Tibial artery (tissue), 4 donors: ENCODE measurements at regions not wholly inside any gene's neighbourhood (a gene's known extent, or its start where the extent isn't known, plus 50 kb on each side); places are given as distances from the start of the nearest gene placed in this dataset.

Experiments used
- DNase-seq, 2 donors: peaks; one replicate each; pipeline ENCODE4 v3.0.0-alpha.2; 2019
- H3K27ac ChIP-seq, 2 donors: fragments of 200-600 bp; sonication (generic) in 1 of 2; 1 replicate in 1 of 2; 2 replicates in 1 of 2; pipeline ENCODE4 v1.5.1; 2018 to 2019; ENCODE audit warnings: mild to moderate bottlenecking in 1 of 2
- H3K27me3 ChIP-seq, 2 donors: fragments of 200-600 bp; sonication (generic) in 1 of 2; one replicate each; pipeline versions ENCODE4 v1.5.1 to v1.6.0; 2016 to 2019
- H3K36me3 ChIP-seq, 3 donors: fragments of 200-600 bp; sonication (generic) in 2 of 3; one replicate each; pipeline ENCODE4 v1.5.1; 2016 to 2019; ENCODE audit warnings: mild to moderate bottlenecking in 2 of 3
- H3K4me1 ChIP-seq, 4 donors: fragments of 200-600 bp; sonication (generic) in 2 of 4; 1 replicate in 3 of 4; 2 replicates in 1 of 4; pipeline ENCODE4 v1.5.1; 2016 to 2019
- H3K4me3 ChIP-seq, 2 donors: fragments of 200-600 bp; sonication (generic) in 1 of 2; 1 replicate in 1 of 2; 2 replicates in 1 of 2; pipeline ENCODE4 v1.5.1; 2018 to 2019; ENCODE audit warnings: mild to moderate bottlenecking in 2 of 2
- H3K9me3 ChIP-seq, 3 donors: fragments of 200-600 bp; sonication (generic) in 1 of 3; one replicate each; pipeline ENCODE4 v1.5.1; 2016 to 2019
- intact Hi-C: fragments of 100-400 bp; cut with DNase I; formaldehyde crosslinking; loops from one replicate; pipeline ENCODE4 v1.15.0; 2023; ENCODE audit warnings: low total_unique reads
- TF ChIP-seq, protein P1 (sequence below), 2 experiments: fragments of 200-600 bp in 1 of 2; fragments of 450-650 bp in 1 of 2; IDR thresholded peaks; one replicate each; pipeline ENCODE4 v1.5.1; 2017 to 2019; ENCODE audit warnings: antibody characterized with exemption in 2 of 2, mild to moderate bottlenecking in 1 of 2, moderate library complexity in 1 of 2

DNA sequence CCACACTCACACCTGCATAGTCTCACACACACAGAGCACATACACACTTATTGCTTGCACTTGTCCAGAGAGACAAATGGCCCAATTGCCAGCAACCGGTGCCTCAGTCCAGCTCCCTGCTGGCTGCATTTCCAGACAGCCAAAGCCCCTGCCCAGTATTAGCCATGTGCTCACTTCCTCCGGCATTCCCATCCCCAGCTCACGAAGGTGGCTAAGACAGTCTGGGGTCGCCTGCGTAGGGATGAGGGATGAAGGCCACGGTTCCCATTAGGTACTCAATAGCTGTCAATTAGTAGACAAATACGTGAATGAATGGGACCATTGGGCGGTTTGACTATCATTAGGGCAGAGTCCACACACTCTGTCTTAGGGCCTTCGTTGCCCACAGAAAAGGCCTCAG, 146.8 kb upstream of the EGLN3 start:
- intact Hi-C loops, result loop anchor here (5.0 kb wide), 2 partner anchors 245 to 260 kb away; no protein-coding TSS in a partner anchor
- TF ChIP-seq, protein P1, sequence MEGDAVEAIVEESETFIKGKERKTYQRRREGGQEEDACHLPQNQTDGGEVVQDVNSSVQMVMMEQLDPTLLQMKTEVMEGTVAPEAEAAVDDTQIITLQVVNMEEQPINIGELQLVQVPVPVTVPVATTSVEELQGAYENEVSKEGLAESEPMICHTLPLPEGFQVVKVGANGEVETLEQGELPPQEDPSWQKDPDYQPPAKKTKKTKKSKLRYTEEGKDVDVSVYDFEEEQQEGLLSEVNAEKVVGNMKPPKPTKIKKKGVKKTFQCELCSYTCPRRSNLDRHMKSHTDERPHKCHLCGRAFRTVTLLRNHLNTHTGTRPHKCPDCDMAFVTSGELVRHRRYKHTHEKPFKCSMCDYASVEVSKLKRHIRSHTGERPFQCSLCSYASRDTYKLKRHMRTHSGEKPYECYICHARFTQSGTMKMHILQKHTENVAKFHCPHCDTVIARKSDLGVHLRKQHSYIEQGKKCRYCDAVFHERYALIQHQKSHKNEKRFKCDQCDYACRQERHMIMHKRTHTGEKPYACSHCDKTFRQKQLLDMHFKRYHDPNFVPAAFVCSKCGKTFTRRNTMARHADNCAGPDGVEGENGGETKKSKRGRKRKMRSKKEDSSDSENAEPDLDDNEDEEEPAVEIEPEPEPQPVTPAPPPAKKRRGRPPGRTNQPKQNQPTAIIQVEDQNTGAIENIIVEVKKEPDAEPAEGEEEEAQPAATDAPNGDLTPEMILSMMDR (IDR thresholded peaks at IDR 0.05), result no peak
- DNase-seq, result no peak

DNA sequence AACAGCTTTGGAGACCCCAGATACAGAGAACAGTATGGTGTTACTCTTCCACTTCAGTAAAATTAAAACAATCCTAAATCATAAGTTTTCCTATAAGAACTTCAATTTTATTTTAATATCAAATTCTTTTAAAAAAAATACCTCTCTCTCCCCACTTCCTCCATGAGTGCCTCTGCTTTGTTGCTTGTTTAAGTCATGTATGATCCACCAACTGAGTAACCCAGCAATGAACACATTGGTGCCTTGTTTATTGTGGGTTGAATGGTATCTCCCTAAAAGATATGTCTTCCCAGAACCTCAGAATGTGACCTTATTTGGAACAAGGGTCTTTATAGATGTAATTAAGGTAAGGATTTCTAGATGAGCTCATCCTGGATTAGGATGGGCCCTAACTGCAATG, 143.5 kb upstream of the EGLN3 start:
- no peaks in the 10 kb centered on the region for H3K36me3 ChIP-seq
- intact Hi-C loops, result no loop called here

More for the DNA sequence above, 146.8 kb upstream of the EGLN3 start:
- Histone ChIP-seq H3K36me3 (no peaks in the 10 kb centered on the region), H3K4me1 (peaks cover 0 to 9% (median 0%) of the 10 kb centered on the region in 4 donors), H3K27ac (no peak overlapping the region), H3K9me3 (no peaks in the 10 kb centered on the region), H3K27me3 (no peaks in the 10 kb centered on the region), H3K4me3 (no peak overlapping the region)

DNA sequence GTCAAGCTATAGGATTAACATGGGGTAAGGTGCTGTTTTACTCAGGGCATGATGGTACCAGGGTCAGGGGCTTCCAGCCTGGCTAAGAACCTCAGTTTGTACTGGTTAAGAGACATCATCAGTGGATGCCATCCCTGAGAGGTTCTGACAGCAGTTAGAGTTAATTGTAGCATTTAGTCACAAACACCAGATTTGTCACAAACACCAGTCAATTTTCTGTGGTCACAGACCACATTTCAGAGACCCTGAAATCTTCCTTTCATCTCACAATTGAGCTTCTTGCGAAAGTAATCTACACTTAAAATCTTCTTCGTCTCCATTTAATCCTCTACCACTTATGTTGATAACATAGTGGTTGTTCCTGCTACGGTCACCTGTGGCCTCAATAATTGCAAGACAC, 143.0 kb upstream of the EGLN3 start:
- H3K27me3 ChIP-seq, result no peaks in the 10 kb centered on the region
- TF ChIP-seq, protein P1 (IDR thresholded peaks at IDR 0.05), result no peak
- no peak overlapping the region for H3K4me3 ChIP-seq
- H3K4me1 ChIP-seq, result peaks cover 0 to 9% (median 0%) of the 10 kb centered on the region in 4 donors
- no peak overlapping the region for H3K27ac ChIP-seq
- no peak for DNase-seq
- intact Hi-C loops, result no loop called here
- H3K9me3 ChIP-seq, result no peaks in the 10 kb centered on the region
- no peaks in the 10 kb centered on the region for H3K36me3 ChIP-seq

More for the DNA sequence above, 143.5 kb upstream of the EGLN3 start:
- Histone ChIP-seq H3K27me3 (no peaks in the 10 kb centered on the region), H3K9me3 (no peaks in the 10 kb centered on the region), H3K4me3 (no peak overlapping the region), H3K27ac (no peak overlapping the region), H3K4me1 (peaks cover 0 to 9% (median 0%) of the 10 kb centered on the region in 4 donors)
- DNase-seq, result no peak
- TF ChIP-seq, protein P1 (IDR thresholded peaks at IDR 0.05), result no peak

DNA sequence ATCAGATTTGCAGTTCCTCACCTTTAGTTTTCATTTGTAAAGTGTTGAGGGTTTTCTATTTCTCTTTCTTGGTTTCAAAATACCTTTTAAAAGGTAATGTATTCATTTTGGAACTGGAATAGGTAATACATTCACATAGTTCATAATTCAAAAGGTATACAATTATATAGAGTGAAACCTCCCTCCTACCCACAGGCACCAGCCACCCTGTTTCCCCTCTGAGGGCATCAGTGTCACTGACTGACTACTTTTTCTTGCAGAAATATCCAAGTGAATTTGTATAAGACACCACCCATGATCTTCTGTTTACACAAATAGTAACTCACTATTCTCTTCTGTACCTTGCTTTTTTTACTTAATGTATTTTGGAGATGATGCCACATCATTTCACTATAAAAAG, 139.6 kb upstream of the EGLN3 start:
- Histone ChIP-seq H3K27me3 (no peaks in the 10 kb centered on the region), H3K4me3 (no peak overlapping the region), H3K9me3 (no peaks in the 10 kb centered on the region), H3K4me1 (no peaks in the 10 kb centered on the region), H3K36me3 (no peaks in the 10 kb centered on the region), H3K27ac (no peak overlapping the region)
- intact Hi-C loops, result no loop called here
- no peak for DNase-seq
- TF ChIP-seq, protein P1 (IDR thresholded peaks at IDR 0.05), result no peak

- Histone ChIP-seq H3K4me1 (no peaks in the 10 kb centered on the region), H3K36me3 (no peaks in the 10 kb centered on the region), H3K9me3 (no peaks in the 10 kb centered on the region), H3K27ac (no peak overlapping the region), H3K27me3 (no peaks in the 10 kb centered on the region), H3K4me3 (no peak overlapping the region)
- intact Hi-C loops, result no loop called here
- TF ChIP-seq, protein P1 (IDR thresholded peaks at IDR 0.05), result no peak
- no peak for DNase-seq
These were observed 138.0 kb upstream of the EGLN3 start for GRCh38 chr14:34088914-34089313.

GRCh38 chr14:34087571-34087970, 136.7 kb upstream of the EGLN3 start:
- DNase-seq, result no peak
- no peaks in the 10 kb centered on the region for H3K9me3 ChIP-seq
- TF ChIP-seq, protein P1 (IDR thresholded peaks at IDR 0.05), result no peak

More at GRCh38 chr14:34087571-34087970, 136.7 kb upstream of the EGLN3 start:
- H3K4me3 ChIP-seq, result no peak overlapping the region
- no peak overlapping the region for H3K27ac ChIP-seq
- H3K36me3 ChIP-seq, result no peaks in the 10 kb centered on the region
- H3K4me1 ChIP-seq, result peaks cover 0 to 4% (median 2%) of the 10 kb centered on the region in 4 donors
- intact Hi-C loops, result no loop called here
- H3K27me3 ChIP-seq, result no peaks in the 10 kb centered on the region
